ENCODE measurements at regions not wholly inside any gene's neighbourhood (a gene's known extent, or its start where the extent isn't known, plus 50 kb on each side); places are given as distances from the start of the nearest gene placed in this dataset.

DNA sequence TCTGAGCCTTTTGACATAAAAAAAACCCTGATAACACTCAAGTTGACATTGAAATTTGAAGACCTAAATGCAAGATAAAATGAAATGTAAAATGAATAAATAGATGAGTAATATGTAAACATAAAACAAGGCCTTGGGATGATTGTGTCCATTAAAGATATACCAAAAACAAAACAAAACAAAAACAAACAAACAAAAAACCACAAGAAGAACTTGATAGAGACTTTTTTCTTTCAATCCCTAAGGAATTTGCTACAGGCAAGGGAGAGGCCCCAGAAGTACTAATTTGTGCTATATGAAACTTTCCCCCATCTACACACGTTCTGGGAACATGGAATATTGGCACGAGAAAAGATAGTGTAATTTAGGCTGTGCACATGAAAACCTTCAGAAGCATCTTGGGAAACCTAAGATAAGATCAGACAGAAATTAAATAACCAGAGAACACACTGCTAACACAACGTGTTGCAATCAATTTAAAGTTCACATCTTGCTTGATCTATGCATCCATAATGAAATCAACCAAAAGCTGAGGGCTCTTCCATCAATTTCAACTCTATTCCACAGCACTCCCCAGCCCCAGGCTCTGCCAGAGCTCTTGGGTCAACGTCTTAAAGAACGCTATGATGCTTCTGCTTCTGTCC is 201.1 kb upstream of the RREB1 start:
- TF ChIP-seq GATA2 (IDR thresholded peaks at IDR 0.05; ENCODE audit: low read depth, low read length) = no peak
- no peak for TF ChIP-seq GATA3 (IDR thresholded peaks at IDR 0.05; ENCODE audit: low read depth, low read length)

Measured in SH-SY5Y (cell line).